Transverse colon (tissue), 4 donors: ENCODE measurements at regions not wholly inside any gene's neighbourhood (a gene's known extent, or its start where the extent isn't known, plus 50 kb on each side); places are given as distances from the start of the nearest gene placed in this dataset.

Experiments used
- CTCF ChIP-seq, 5 experiments: fragments of 200-600 bp in 3 of 5; fragments of 450-650 bp in 2 of 5; sonication (generic) in 3 of 5; IDR thresholded peaks; 1 replicate in 2 of 5; 2 replicates in 3 of 5; pipeline ENCODE4 v1.5.1; 2016 to 2017; ENCODE audit warnings: antibody characterized with exemption in 5 of 5, inconsistent platforms in 3 of 5, mild to moderate bottlenecking in 2 of 5, moderate library complexity in 1 of 5
- EP300 ChIP-seq: sonication (generic); formaldehyde crosslinking; IDR thresholded peaks from one replicate; pipeline ENCODE4 v1.6.1; 2017; ENCODE audit warnings: antibody characterized with exemption, low read depth
- POLR2A ChIP-seq: fragments of 450-650 bp; IDR thresholded peaks from one replicate; pipeline ENCODE4 v1.6.1; 2016; ENCODE audit warnings: antibody characterized with exemption, mild to moderate bottlenecking, moderate library complexity
- POLR2AphosphoS5 ChIP-seq, 3 donors: sonication (generic); formaldehyde crosslinking; IDR thresholded peaks; one replicate each; pipeline ENCODE4 v1.6.1; 2016; ENCODE audit warnings: antibody characterized with exemption in 3 of 3

GRCh38 chr9:38181866-38182265 is 112.8 kb upstream of the SHB start:
- TF ChIP-seq CTCF (IDR thresholded peaks at IDR 0.05) (no peak), POLR2AphosphoS5 (IDR thresholded peaks at IDR 0.05) (no peak), EP300 (no peak), POLR2A (no peak)
